ENCODE measurements at regions not wholly inside any gene's neighbourhood (a gene's known extent, or its start where the extent isn't known, plus 50 kb on each side); places are given as distances from the start of the nearest gene placed in this dataset.
"Not testable (repeated sequence)": the region's sequence is repeated elsewhere in the genome, so short reads cannot be mapped to it uniquely, and the experiment has no call there.

- H3K4me1 Mint-ChIP-seq (ENCODE audit: unreplicated experiment): peaks cover 33% of the 10 kb centered on the region
- no peak for DNase-seq (ENCODE audit: low spot score)
- no peak overlapping the region for H3K4me3 Mint-ChIP-seq (ENCODE audit: unreplicated experiment)
- no peaks in the 10 kb centered on the region for H3K9me3 Mint-ChIP-seq (ENCODE audit: unreplicated experiment)
- H3K27me3 Mint-ChIP-seq (ENCODE audit: unreplicated experiment): peaks cover 4% of the 10 kb centered on the region
- TF ChIP-seq CTCF (IDR thresholded peaks at IDR 0.05; ENCODE audit: unreplicated experiment): no peak
- H3K36me3 Mint-ChIP-seq (ENCODE audit: low read depth, unreplicated experiment): no peaks in the 10 kb centered on the region
- H3K27ac Mint-ChIP-seq (ENCODE audit: unreplicated experiment): no peak overlapping the region
Measured at GRCh38 chr10:30701451-30702173, 72.1 kb upstream of the LYZL2 start.

- H3K27ac Mint-ChIP-seq (ENCODE audit: unreplicated experiment): no peak overlapping the region
- H3K27me3 Mint-ChIP-seq (ENCODE audit: unreplicated experiment): peaks cover 2% of the 10 kb centered on the region
Measured at GRCh38 chr10:30697806-30698205, 68.3 kb upstream of the LYZL2 start.

GRCh38 chr10:30697221-30697620, 67.7 kb upstream of the LYZL2 start:
- not testable (repeated sequence) for DNase-seq (ENCODE audit: low spot score); H3K36me3 Mint-ChIP-seq (ENCODE audit: low read depth, unreplicated experiment); H3K27me3 Mint-ChIP-seq (ENCODE audit: unreplicated experiment); H3K4me3 Mint-ChIP-seq (ENCODE audit: unreplicated experiment); H3K27ac Mint-ChIP-seq (ENCODE audit: unreplicated experiment); H3K9me3 Mint-ChIP-seq (ENCODE audit: unreplicated experiment)
- peaks cover 20% of the 10 kb centered on the region for H3K4me1 Mint-ChIP-seq (ENCODE audit: unreplicated experiment)

More at GRCh38 chr10:30697806-30698205, 68.3 kb upstream of the LYZL2 start:
- Mint-ChIP-seq H3K4me1 (ENCODE audit: unreplicated experiment) (peaks cover 20% of the 10 kb centered on the region), H3K36me3 (ENCODE audit: low read depth, unreplicated experiment) (no peaks in the 10 kb centered on the region), H3K9me3 (ENCODE audit: unreplicated experiment) (no peaks in the 10 kb centered on the region), H3K4me3 (ENCODE audit: unreplicated experiment) (no peak overlapping the region)
- DNase-seq (ENCODE audit: low spot score): no peak
- TF ChIP-seq CTCF (IDR thresholded peaks at IDR 0.05; ENCODE audit: unreplicated experiment): no peak

GRCh38 chr10:30696416-30697185, 67.0 kb upstream of the LYZL2 start:
- not testable (repeated sequence) for H3K36me3 Mint-ChIP-seq (ENCODE audit: low read depth, unreplicated experiment); H3K9me3 Mint-ChIP-seq (ENCODE audit: unreplicated experiment); H3K27ac Mint-ChIP-seq (ENCODE audit: unreplicated experiment); H3K27me3 Mint-ChIP-seq (ENCODE audit: unreplicated experiment); H3K4me3 Mint-ChIP-seq (ENCODE audit: unreplicated experiment); DNase-seq (ENCODE audit: low spot score)
- H3K4me1 Mint-ChIP-seq (ENCODE audit: unreplicated experiment): peaks cover 17% of the 10 kb centered on the region

- H3K27ac Mint-ChIP-seq (ENCODE audit: unreplicated experiment); H3K27me3 Mint-ChIP-seq (ENCODE audit: unreplicated experiment); DNase-seq (ENCODE audit: low spot score); H3K9me3 Mint-ChIP-seq (ENCODE audit: unreplicated experiment); H3K4me3 Mint-ChIP-seq (ENCODE audit: unreplicated experiment); H3K36me3 Mint-ChIP-seq (ENCODE audit: low read depth, unreplicated experiment): not testable (repeated sequence)
- peaks cover 16% of the 10 kb centered on the region for H3K4me1 Mint-ChIP-seq (ENCODE audit: unreplicated experiment)
Measured at GRCh38 chr10:30695481-30696236, 66.1 kb upstream of the LYZL2 start.

- H3K27ac Mint-ChIP-seq (ENCODE audit: unreplicated experiment): no peak overlapping the region
- TF ChIP-seq CTCF (IDR thresholded peaks at IDR 0.05; ENCODE audit: unreplicated experiment): no peak
- no peaks in the 10 kb centered on the region for H3K9me3 Mint-ChIP-seq (ENCODE audit: unreplicated experiment)
- no peak overlapping the region for H3K4me3 Mint-ChIP-seq (ENCODE audit: unreplicated experiment)
- no peaks in the 10 kb centered on the region for H3K36me3 Mint-ChIP-seq (ENCODE audit: low read depth, unreplicated experiment)
- H3K27me3 Mint-ChIP-seq (ENCODE audit: unreplicated experiment): peaks cover 2% of the 10 kb centered on the region
- no peak for DNase-seq (ENCODE audit: low spot score)
- H3K4me1 Mint-ChIP-seq (ENCODE audit: unreplicated experiment): peaks cover 6% of the 10 kb centered on the region
Measured at GRCh38 chr10:30694518-30695228, 65.1 kb upstream of the LYZL2 start.

Data from endothelial cell (in vitro differentiated cells).